HCT116 (cell line): ENCODE measurements at regions not wholly inside any gene's neighbourhood (a gene's known extent, or its start where the extent isn't known, plus 50 kb on each side); places are given as distances from the start of the nearest gene placed in this dataset.

Experiments
- ATAC-seq: fragments of 200-7000 bp; cut with Tn5 transposase; 2 replicates; pipeline ENCODE4 v1.9.1; 2020; ENCODE audit warnings: mild to moderate bottlenecking, moderate library complexity
- BruUV-seq: library from RNA; stranded (reverse); fragments of 400-500 nt; replicated peaks from 2 replicates; lab custom pipeline; 2021; lab: Mats Ljungman, UMichigan
- CTCF ChIA-PET: fragments of 300-600 bp; sonication (Branson Sonifier 250); formaldehyde crosslinking; loops from one replicate; lab custom pipeline; 2021; ENCODE audit warnings: antibody characterized with exemption; lab: Charles Lee
- POLR2A ChIA-PET: fragments of 300-600, 350-600 bp; sonication (Branson Sonifier 250); formaldehyde crosslinking; loops from one replicate; lab custom pipeline; 2021; ENCODE audit warnings: antibody characterized with exemption; lab: Charles Lee
- RAD21 ChIA-PET, 2 experiments: fragments of 300-600 bp; sonication (Branson Sonifier 250); formaldehyde crosslinking; loops; one replicate each; lab custom pipeline; 2023; ENCODE audit warnings: low total read pairs in 2 of 2; ENCODE audit not compliant: uncharacterized antibody in 2 of 2, unreplicated experiment in 2 of 2, low non-redundant PET in 1 of 2; lab: Charles Lee
- DNase-seq: peaks from one replicate; pipeline ENCODE4 v3.0.0-alpha.2; 2010; ENCODE audit warnings: low read depth, low spot score
- H2AFZ ChIP-seq: fragments of 200-600 bp; shearing (Covaris generic), sonication (generic); 2 replicates; pipeline ENCODE4 v1.6.1; 2017; ENCODE audit warnings: low read depth, mixed run types, mixed read lengths, antibody characterized with exemption, low read length; ENCODE audit not compliant: poor library complexity, severe bottlenecking
- H3K27ac ChIP-seq: 2 replicates; pipeline ENCODE4 v1.5.1; 2012; ENCODE audit warnings: low read depth, low read length
- H3K27me3 ChIP-seq: fragments of 200-600 bp; sonication (generic); 2 replicates; pipeline ENCODE4 v1.6.1; 2016; ENCODE audit warnings: mixed run types, low read length, mixed read lengths; ENCODE audit not compliant: insufficient read depth
- H3K36me3 ChIP-seq, 2 experiments: fragments of 200-500 bp in 1 of 2; fragments of 200-600 bp in 1 of 2; sonication (Bioruptor generic) in 1 of 2; sonication (generic) in 1 of 2; 2 replicates each; pipeline versions ENCODE4 v1.5.1 to v1.6.1; 2014 to 2016; ENCODE audit warnings: low read length in 2 of 2, inconsistent platforms in 1 of 2, mixed read lengths in 1 of 2, mixed run types in 1 of 2; ENCODE audit not compliant: insufficient read depth in 2 of 2, control insufficient read depth in 1 of 2
- H3K4me1 ChIP-seq, 2 experiments: fragments of 200-600 bp in 1 of 2; sonication (generic) in 1 of 2; 2 replicates each; pipeline versions ENCODE4 v1.5.1 to v1.6.1; 2012 to 2017; ENCODE audit warnings: low read length in 2 of 2, inconsistent platforms in 1 of 2, mild to moderate bottlenecking in 1 of 2, mixed read lengths in 1 of 2, mixed run types in 1 of 2, moderate library complexity in 1 of 2; ENCODE audit not compliant: insufficient read depth in 2 of 2, control insufficient read depth in 1 of 2
- H3K4me2 ChIP-seq: fragments of 200-600 bp; sonication (generic); 2 replicates; pipeline ENCODE4 v1.6.1; 2017; ENCODE audit warnings: mixed run types, low read length, mixed read lengths
- H3K4me3 ChIP-seq, 2 experiments: fragments of 200-600 bp in 1 of 2; sonication (generic) in 1 of 2; replicated peaks in 1 of 2; 2 replicates each; pipeline ENCODE4 v1.5.1; 2011 to 2016; ENCODE audit warnings: low read length in 2 of 2, control low read depth in 1 of 2, low read depth in 1 of 2, mild to moderate bottlenecking in 1 of 2, mixed read lengths in 1 of 2, mixed run types in 1 of 2
- H3K79me2 ChIP-seq: fragments of 200-600 bp; sonication (generic); 2 replicates; pipeline ENCODE4 v1.6.1; 2017; ENCODE audit warnings: mild to moderate bottlenecking, mixed run types, low read length, moderate library complexity, mixed read lengths; ENCODE audit not compliant: insufficient read depth
- H3K9ac ChIP-seq: fragments of 200-600 bp; sonication (generic); 2 replicates; pipeline ENCODE4 v1.6.1; 2016; ENCODE audit warnings: low read length, mixed read lengths
- H3K9me2 ChIP-seq: fragments of 200-600 bp; sonication (generic), shearing (Covaris generic); 2 replicates; pipeline ENCODE4 v1.6.1; 2017; ENCODE audit warnings: mixed run types, mild to moderate bottlenecking, moderate library complexity; ENCODE audit not compliant: insufficient read depth
- H3K9me3 ChIP-seq, 2 experiments: fragments of 200-500 bp in 1 of 2; fragments of 200-600 bp in 1 of 2; sonication (Bioruptor generic) in 1 of 2; sonication (generic) in 1 of 2; 2 replicates each; pipeline ENCODE4 v1.6.1; 2014 to 2017; ENCODE audit warnings: low read length in 2 of 2, mixed read lengths in 2 of 2, inconsistent platforms in 1 of 2, low read depth in 1 of 2, mild to moderate bottlenecking in 1 of 2, mixed run types in 1 of 2, moderate library complexity in 1 of 2; ENCODE audit not compliant: control insufficient read depth in 1 of 2, insufficient read depth in 1 of 2
- H4K20me1 ChIP-seq: fragments of 200-600 bp; sonication (generic), shearing (Covaris generic); 2 replicates; pipeline ENCODE4 v1.6.1; 2017; ENCODE audit warnings: mixed run types, mild to moderate bottlenecking, moderate library complexity; ENCODE audit not compliant: insufficient read depth
- ATF3 ChIP-seq: IDR thresholded peaks from 2 replicates; pipeline ENCODE4 v1.6.1; 2012
- CBX3 ChIP-seq: IDR thresholded peaks from 2 replicates; pipeline ENCODE4 v1.6.1; 2012; ENCODE audit warnings: low read depth
- CTCF ChIP-seq, 3 experiments: fragments of 200-600 bp in 1 of 3; sonication (generic) in 1 of 3; IDR thresholded peaks in 2 of 3; conservative IDR thresholded peaks in 1 of 3; 2 replicates each; pipeline ENCODE4 v1.5.1; 2012 to 2017; ENCODE audit warnings: low read depth in 2 of 3, low read length in 2 of 3, antibody characterized with exemption in 1 of 3, borderline replicate concordance in 1 of 3, control low read depth in 1 of 3, mild to moderate bottlenecking in 1 of 3, mixed read lengths in 1 of 3, mixed run types in 1 of 3, moderate library complexity in 1 of 3; ENCODE audit not compliant: insufficient read depth in 1 of 3
- ELF1 ChIP-seq: IDR thresholded peaks from 2 replicates; pipeline ENCODE4 v1.6.1; 2012; ENCODE audit warnings: low read depth, borderline replicate concordance
- EZH2phosphoT487 ChIP-seq: fragments of 200-600 bp; IDR thresholded peaks from 2 replicates; pipeline ENCODE4 v1.6.1; 2018; ENCODE audit warnings: antibody characterized with exemption, borderline replicate concordance
- FOSL1 ChIP-seq: IDR thresholded peaks from 2 replicates; pipeline ENCODE4 v1.6.1; 2012; ENCODE audit warnings: low read depth
- JUND ChIP-seq: IDR thresholded peaks from 2 replicates; pipeline ENCODE4 v1.6.1; 2012
- MAX ChIP-seq: IDR thresholded peaks from 2 replicates; pipeline ENCODE4 v1.6.1; 2012
- POLR2A ChIP-seq: IDR thresholded peaks from 2 replicates; pipeline ENCODE4 v1.7.0; 2011; ENCODE audit warnings: borderline replicate concordance; ENCODE audit not compliant: insufficient read depth, insufficient read length; ENCODE audit errors: extremely low read depth
- POLR2AphosphoS5 ChIP-seq: IDR thresholded peaks from 2 replicates; pipeline ENCODE4 v1.6.1; 2011; ENCODE audit warnings: mild to moderate bottlenecking, low read depth, low read length, moderate library complexity
- RAD21 ChIP-seq: IDR thresholded peaks from 2 replicates; pipeline ENCODE4 v1.6.1; 2012; ENCODE audit warnings: low read depth, mild to moderate bottlenecking
- REST ChIP-seq: IDR thresholded peaks from 2 replicates; pipeline ENCODE4 v1.6.1; 2012; ENCODE audit warnings: low read depth
- SIN3A ChIP-seq: IDR thresholded peaks from 2 replicates; pipeline ENCODE4 v1.6.1; 2012; ENCODE audit warnings: low read depth
- YY1 ChIP-seq: IDR thresholded peaks from 2 replicates; pipeline ENCODE4 v1.6.1; 2011; ENCODE audit warnings: low read length, low read depth, moderate library complexity, mild to moderate bottlenecking; ENCODE audit not compliant: insufficient replicate concordance; ENCODE audit errors: extremely low read depth
- ZFX ChIP-seq: fragments of 450-650 bp; IDR thresholded peaks from 2 replicates; pipeline ENCODE4 v1.6.1; 2017
- ZNF274 ChIP-seq: fragments of 200-500 bp; sonication (Bioruptor generic); IDR thresholded peaks from 2 replicates; pipeline ENCODE4 v1.6.1; 2014; ENCODE audit warnings: mild to moderate bottlenecking, low read depth, low read length, inconsistent platforms
- intact Hi-C: fragments of 100-400 bp; cut with micrococcal nuclease; formaldehyde crosslinking; loops from 2 replicates; pipeline ENCODE4 v1.10.0; 2022

GRCh38 chr2:215521031-215521430 lies 85.2 kb upstream of the FN1 start:
- BruUV-seq: no TSS peak
- H3K9me2 ChIP-seq: no peaks in the 10 kb centered on the region
- CTCF ChIA-PET: no interaction called here
- no peak overlapping the region for H3K9ac ChIP-seq
- no peaks in the 10 kb centered on the region for H3K27me3 ChIP-seq
- H3K36me3 ChIP-seq: no peaks in the 10 kb centered on the region
- no peak overlapping the region for H3K4me2 ChIP-seq
- DNase-seq (no peak), ATAC-seq (no peak)
- no peaks in the 10 kb centered on the region for H3K9me3 ChIP-seq
- POLR2A ChIA-PET: no interaction called here
- H2AFZ ChIP-seq: no peak overlapping the region
- H3K4me3 ChIP-seq: no peak overlapping the region
- RAD21 ChIA-PET: interaction anchor here in 1 of 2 experiments (0.6 kb wide), 1 partner anchor 13 kb away, joined by 3 read pairs; no protein-coding TSS in a partner anchor
- intact Hi-C loops: no loop called here
- no peaks in the 10 kb centered on the region for H3K79me2 ChIP-seq
- no peak for TF ChIP-seq POLR2AphosphoS5
- no peak for TF ChIP-seq CBX3
- no peak for TF ChIP-seq ATF3
- TF ChIP-seq EZH2phosphoT487: no peak
- H4K20me1 ChIP-seq: no peaks in the 10 kb centered on the region
- H3K4me1 ChIP-seq: no peaks in the 10 kb centered on the region
- H3K27ac ChIP-seq: no peak overlapping the region

GRCh38 chr2:215517391-215517790 lies 81.5 kb upstream of the FN1 start:
- no peak overlapping the region for H3K4me3 ChIP-seq
- no peaks in the 10 kb centered on the region for H3K79me2 ChIP-seq
- H3K9me2 ChIP-seq: no peaks in the 10 kb centered on the region
- BruUV-seq: no TSS peak
- intact Hi-C loops: no loop called here
- H3K27ac ChIP-seq: no peak overlapping the region
- ChIA-PET RAD21 (no interaction called here), CTCF (no interaction called here), POLR2A (no interaction called here)
- no peaks in the 10 kb centered on the region for H3K9me3 ChIP-seq
- H3K4me1 ChIP-seq: no peaks in the 10 kb centered on the region
- DNase-seq (no peak), ATAC-seq (no peak)
- H3K4me2 ChIP-seq: no peak overlapping the region
- no peaks in the 10 kb centered on the region for H3K36me3 ChIP-seq
- H3K9ac ChIP-seq: no peak overlapping the region
- H3K27me3 ChIP-seq: no peaks in the 10 kb centered on the region
- H4K20me1 ChIP-seq: no peaks in the 10 kb centered on the region
- no peak overlapping the region for H2AFZ ChIP-seq
- TF ChIP-seq FOSL1 (no peak), ZFX (no peak), CBX3 (no peak), RAD21 (no peak), EZH2phosphoT487 (no peak), ELF1 (no peak), CTCF (IDR thresholded peaks at IDR 0.05 in 2 of 3, conservative IDR thresholded peaks at IDR 0.05 in 1 of 3; ENCODE audit: borderline replicate concordance in 1 of 3, insufficient read depth in 1 of 3, low read depth in 2 of 3, low read length in 2 of 3) (no peak), ZNF274 (no peak), POLR2A (no peak), ATF3 (no peak), YY1 (no peak), REST (no peak), MAX (no peak), SIN3A (no peak), JUND (no peak)
